Activated gamma-delta T cell treated with anti-CD3 and anti-CD28 coated beads, Interleukin-2, amount 50 U/mL, for 16 hours (primary cell): ENCODE measurements at regions not wholly inside any gene's neighbourhood (a gene's known extent, or its start where the extent isn't known, plus 50 kb on each side); places are given as distances from the start of the nearest gene placed in this dataset.

Experiments used
- DNase-seq: peaks from one replicate; pipeline ENCODE4 v3.0.0-alpha.2; 2020; ENCODE audit warnings: low read depth

DNA sequence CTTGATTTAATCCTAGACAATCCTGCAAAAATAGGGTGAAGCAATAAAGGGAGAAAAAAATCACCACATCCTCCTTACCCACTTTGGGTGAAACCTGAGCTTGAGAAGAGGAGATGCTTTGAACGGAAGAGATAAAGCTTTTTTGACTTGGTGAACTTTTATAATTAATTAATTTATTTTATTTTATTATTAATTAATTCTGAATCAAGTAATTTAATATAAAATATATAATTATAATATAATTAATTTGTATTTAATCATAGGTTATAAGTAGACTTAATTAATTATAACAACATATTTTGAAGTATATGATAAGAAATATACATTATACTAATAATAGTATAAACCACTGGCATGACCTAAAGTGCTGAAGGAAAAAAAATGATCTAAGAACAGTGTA, 2164.8 kb downstream of the LRRC4C start:
- no peak for DNase-seq

- DNase-seq, result no peak
Observed at GRCh38 chr11:39288011-39288410, 2171.4 kb downstream of the LRRC4C start.

- DNase-seq, result no peak
Observed at GRCh38 chr11:39268176-39268690, 2191.2 kb downstream of the LRRC4C start.

DNA sequence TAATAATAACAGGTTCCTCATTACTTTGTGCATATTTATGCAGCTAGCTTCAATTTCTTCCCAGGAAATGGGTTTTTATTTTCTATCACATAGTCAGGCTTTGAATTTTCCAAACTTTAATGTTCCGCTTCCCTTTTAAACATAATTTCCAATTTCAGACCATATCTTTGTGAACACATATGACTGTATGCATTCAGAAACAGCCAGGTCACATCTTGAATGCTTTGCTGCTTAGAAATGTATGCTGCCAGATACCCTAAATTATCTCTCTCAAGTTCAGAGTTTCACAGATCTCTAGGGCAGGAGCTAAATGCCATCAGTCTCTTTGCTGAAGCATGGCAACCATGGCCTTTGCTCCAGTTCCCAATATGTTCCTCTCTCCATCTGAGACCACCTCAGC, 2203.8 kb downstream of the LRRC4C start:
- no peak for DNase-seq

DNA sequence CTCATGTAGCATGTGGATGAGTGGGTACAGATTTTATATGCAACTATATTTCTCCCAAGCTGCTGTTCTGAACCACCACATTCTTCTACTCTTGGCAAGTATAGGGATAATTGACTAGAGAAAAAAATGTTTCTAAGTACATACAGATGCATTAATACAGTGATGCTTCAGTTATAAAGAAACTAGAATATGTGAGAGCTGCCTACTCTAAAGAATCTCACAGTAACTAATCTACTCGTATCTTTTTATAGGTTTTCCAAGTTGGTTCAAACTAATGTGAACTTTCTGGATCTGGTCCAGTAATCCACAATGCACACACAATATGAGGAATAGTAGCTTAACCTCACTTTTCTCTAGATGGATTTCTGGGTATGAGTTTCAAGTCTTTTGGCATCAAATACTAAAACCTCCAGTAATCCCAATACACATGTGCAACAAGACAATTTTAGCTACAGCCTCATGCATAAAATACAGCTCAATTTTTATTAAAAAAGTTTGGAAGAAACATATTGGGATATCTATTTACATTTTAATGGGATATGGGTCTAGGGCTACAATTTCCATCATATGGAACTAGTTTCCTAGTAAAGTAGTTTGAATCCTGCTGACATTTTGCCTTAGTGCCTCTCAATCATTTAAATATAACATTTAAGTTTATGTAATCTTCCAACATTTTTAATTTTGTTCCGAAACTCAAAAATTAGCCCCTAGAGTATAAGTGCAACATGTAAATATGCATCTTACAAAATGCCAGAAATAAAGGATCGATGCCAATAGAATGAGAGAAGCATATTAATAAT, 2209.7 kb downstream of the LRRC4C start:
- DNase-seq, result no peak

DNA sequence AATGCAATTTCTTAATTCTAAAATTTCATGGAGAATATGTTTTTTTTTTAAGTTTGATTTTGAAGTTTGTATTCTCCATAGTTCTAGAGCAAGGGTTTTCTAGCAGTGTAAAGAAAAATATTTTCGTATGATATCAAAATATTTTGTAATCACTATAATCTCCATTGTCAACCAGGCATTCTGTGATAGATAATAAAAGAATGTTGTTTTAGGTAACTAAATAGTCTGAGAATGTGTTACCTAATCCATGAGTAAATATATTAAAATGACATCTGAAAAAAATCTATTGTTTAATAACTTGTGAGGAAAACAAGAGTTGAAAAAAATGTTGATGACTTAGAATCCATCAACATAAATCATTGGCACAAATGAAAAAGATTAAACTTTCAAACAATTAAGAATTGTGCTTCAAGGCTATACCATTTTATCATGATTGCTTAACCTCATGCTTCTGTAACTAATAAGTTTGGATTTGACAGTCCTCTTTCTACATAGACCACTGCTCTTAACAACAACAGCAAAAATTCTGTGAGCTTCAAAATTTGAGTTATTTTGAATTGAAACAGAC, 2211.8 kb downstream of the LRRC4C start:
- DNase-seq, result no peak

GRCh38 chr11:39239553-39239952, 2219.9 kb downstream of the LRRC4C start:
- DNase-seq, result no peak

GRCh38 chr11:39236916-39237315, 2222.5 kb downstream of the LRRC4C start:
- DNase-seq, result no peak

DNA sequence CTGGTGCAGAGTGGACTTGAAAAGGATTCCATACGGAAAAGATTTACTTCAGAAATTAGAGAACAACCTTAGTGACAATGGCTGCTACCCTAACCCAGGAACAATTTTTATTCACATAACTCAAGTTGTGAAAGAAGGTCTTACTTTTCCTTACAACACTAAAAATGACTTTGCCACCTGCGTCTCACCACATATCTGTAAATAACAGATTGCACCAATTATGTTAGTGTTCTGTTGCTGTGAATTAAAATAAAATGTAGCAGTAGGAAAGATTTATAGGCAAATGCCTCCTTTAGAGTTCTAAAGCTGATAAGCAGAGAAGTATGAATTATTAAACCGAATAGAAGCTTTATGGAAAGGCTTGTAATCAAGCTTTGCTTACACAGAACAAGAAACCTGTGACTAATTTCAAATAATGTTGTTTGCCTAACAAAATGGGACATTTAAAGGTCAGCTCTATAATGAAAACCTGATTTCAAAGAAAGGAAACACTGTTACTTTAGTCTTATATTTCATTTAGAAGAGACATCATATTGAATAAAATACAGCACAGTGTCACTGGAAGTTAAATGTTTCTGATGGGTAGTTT, 2237.8 kb downstream of the LRRC4C start:
- no peak for DNase-seq

- no peak for DNase-seq
Observed at GRCh38 chr11:39220501-39221230, 2238.8 kb downstream of the LRRC4C start.

- DNase-seq, result no peak
Observed at GRCh38 chr11:39220069-39220468, 2239.4 kb downstream of the LRRC4C start.

DNA sequence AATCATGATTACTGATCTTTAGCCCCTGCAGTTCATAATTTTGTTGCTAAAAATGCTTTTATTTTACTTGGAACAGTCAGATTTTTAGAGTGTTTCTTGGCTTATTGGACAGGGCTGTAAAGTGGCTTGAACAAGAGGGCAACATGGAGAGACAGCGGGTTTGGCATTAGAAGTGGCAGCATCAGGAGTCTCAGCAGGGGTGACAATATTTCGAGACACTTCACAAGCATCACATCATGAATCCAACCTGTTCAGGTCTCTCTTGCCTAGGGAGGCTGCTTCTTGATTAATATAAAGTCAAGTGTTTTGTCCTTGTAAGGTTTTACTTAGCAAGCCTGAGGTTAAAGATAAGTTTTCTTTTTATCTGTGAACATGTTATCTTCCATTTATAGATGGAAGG, 2249.5 kb downstream of the LRRC4C start:
- DNase-seq, result no peak

- DNase-seq, result no peak
Observed at GRCh38 chr11:39205236-39205995, 2254.0 kb downstream of the LRRC4C start.

GRCh38 chr11:39192671-39193070, 2266.8 kb downstream of the LRRC4C start:
- DNase-seq, result no peak

DNA sequence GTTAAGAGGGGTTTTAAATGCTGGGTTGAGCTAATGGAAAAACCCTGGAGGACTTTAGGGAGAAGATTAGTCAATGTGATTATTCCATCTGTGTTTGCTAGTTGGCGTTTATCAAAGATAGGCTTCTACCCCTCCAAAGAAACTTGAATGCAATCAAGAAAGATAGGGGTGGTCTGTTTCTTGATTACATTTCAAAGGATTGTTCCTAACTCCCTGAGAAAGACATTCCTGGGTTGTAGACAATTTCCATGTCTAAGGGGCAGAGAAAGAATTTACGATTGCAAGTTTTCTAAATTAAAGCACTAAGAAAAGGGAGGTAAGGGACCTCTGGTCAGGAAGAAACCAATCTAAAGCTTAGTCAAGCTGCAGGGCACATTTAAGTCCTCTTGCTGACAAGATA, 2268.7 kb downstream of the LRRC4C start:
- DNase-seq, result no peak

DNA sequence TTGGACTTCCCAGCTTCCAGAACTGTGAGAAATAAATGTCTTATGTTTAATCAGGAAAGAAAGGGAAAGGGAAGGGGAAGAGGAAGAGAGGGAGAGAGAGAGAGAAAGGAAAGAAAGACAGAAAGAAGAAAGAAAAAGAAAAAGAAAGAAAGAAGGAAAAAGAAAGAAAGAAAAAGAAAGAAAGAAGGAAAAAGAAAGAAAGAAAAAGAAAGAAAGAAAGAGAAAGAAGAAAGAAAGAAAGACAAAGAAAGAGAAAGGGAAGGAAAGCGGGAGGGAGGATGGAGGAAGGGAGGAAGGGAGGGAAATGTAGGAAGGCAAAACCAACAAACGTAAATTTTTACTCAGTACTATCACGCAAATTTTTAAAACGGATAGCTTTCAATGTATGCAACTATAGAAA, 2281.8 kb downstream of the LRRC4C start:
- no peak for DNase-seq

DNA sequence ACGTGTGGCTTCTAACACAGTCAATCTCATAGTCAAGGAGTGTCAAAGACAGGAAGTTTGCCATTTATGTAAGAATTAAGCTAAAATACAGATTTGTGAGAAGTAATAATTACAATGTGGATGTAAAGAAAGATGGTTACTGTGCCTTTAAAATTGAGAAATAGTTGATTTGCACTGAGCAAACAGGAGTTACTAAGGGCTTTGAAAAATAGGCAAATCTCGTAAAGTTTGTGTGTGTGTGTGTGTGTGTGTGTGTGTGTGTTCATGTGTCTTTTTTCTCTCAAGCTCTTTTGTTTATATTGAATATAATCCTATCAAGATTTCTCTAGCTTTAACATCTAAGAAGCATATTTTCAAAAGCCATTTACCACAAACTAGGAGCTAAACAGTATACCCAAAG, 2284.5 kb downstream of the LRRC4C start:
- DNase-seq, result no peak

DNA sequence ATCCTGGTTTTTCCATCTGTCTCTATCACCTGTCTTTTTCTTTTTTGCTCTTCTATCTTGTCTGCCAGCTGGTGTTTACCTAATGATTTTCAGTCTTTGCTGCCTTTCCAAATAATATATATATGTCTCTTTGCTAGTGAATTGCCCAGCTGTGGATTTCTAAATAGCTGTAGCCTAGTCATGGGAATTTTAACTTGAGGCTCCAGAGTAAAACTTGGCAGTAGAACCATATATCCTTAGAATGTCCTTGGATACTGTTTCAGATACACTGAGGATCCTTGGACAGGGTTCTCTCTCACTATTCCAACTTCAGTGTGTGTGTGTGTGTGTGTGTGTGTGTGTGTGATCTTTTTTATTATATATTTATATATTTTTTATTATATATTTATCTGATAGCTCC, 2285.3 kb downstream of the LRRC4C start:
- DNase-seq, result no peak

DNA sequence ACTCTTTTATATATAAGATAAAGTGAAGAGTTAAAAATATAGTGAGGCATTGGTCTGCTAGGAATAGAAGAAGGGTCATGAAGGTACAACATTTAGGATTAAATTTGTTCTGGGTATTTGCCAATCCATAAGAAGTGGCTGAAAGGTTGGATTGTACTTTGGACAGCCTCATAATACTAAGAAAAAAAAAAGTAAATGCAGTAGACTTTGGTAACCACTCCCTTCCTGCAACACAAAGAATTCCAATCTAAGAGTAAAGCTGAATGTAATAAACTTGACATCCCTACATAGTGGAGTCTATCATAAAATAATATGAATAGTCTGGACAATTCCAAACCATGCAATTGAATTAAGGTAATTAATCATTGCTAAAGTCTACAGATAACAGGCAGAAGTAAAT, 2294.4 kb downstream of the LRRC4C start:
- DNase-seq, result no peak

DNA sequence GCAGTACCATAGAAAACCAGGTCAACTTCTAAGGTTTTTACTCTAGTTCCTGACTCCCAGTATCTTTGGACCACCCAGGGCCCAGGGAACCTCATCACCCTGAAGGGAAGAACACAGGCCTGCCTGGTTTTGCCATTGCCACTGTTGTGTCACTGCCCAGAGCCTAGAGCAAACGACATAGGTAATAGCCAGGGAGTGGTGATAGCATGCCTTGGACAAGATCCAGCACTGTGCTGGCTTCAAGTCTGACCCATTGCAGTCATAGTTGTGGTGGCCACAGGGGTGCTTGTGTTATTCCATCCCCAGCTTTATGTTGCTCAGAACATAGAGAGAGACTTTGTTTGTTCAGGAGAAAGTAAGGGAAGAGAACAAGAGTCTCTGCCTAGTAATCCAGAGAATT, 2310.2 kb downstream of the LRRC4C start:
- DNase-seq, result no peak

DNA sequence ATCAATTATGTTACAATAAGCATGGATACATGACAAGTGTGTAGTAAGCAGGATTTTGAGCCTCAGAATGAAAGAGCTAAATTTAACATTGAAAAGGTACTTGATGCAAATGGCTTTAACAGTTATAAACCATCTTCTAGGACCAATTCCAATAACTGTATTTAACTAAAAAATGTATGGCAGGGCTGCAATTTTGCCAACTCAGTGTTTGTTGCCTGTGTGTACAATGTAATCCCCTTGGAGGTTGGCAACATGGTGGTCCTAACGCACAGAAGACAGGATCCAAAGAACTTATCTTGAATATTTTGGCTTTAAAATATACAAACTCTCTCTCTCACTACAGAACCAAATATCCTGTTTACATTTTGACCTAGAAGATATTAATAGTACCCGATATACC, 2314.1 kb downstream of the LRRC4C start:
- DNase-seq, result no peak
